ENCODE measurements at regions not wholly inside any gene's neighbourhood (a gene's known extent, or its start where the extent isn't known, plus 50 kb on each side); places are given as distances from the start of the nearest gene placed in this dataset.
"Not testable (repeated sequence)": the region's sequence is repeated elsewhere in the genome, so short reads cannot be mapped to it uniquely, and the experiment has no call there.

DNA sequence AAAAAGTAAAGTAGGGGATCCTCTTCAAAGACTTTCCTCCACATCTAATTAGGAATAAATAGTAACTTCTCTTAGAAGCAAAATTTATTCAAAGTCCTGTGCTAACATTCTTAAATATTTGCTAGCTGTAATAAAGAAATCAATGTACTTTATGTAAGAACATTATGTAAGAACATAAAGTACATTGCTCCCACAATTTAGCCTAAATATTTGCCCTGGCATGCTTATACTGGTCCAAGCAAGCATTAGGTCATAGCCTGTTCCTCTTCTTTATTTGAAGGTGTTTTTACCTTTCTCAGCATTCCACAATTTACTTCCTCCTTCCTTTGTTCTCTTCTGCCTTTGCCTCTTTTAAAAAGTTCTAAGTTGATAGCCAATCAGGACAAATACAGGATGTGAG, 1480.5 kb upstream of the TENM4 start:
- CTCF ChIA-PET; H3K4me1 ChIP-seq (ENCODE audit: control insufficient read depth, insufficient read depth, low read length); H4K91ac ChIP-seq (ENCODE audit: insufficient read depth, low read depth, low read length); H3K4me3 ChIP-seq (ENCODE audit: insufficient read depth, low read depth, low read length); H3K36me3 ChIP-seq (ENCODE audit: control insufficient read depth, insufficient read depth, low read length); DNase-seq; H2AK5ac ChIP-seq (ENCODE audit: low read depth, low read length); H3K9ac ChIP-seq (ENCODE audit: low read depth, low read length); H3K9me3 ChIP-seq (ENCODE audit: control insufficient read depth, insufficient read depth, low read length); BruUV-seq (replicated peaks); H2BK15ac ChIP-seq (ENCODE audit: low read depth, low read length); H2BK120ac ChIP-seq (ENCODE audit: low read depth, low read length); H3K79me1 ChIP-seq (ENCODE audit: low read depth in 1 of 2, low read length in 2 of 2); H4K5ac ChIP-seq (ENCODE audit: low read depth, low read length); H3K23ac ChIP-seq (ENCODE audit: low read depth, low read length); H2AFZ ChIP-seq (replicated peaks; ENCODE audit: low read length, poor library complexity); ATAC-seq (ENCODE audit: low read depth); H2BK20ac ChIP-seq (ENCODE audit: low read depth, low read length); H3K14ac ChIP-seq (replicated peaks; ENCODE audit: low read depth, low read length); H4K20me1 ChIP-seq (ENCODE audit: insufficient read depth, low read length); POLR2A ChIA-PET (ENCODE audit: unreplicated experiment); H2AK9ac ChIP-seq (replicated peaks; ENCODE audit: low read depth, low read length, poor library complexity); H3K4ac ChIP-seq (ENCODE audit: low read depth, low read length); H4K8ac ChIP-seq (ENCODE audit: low read depth in 2 of 2, low read length in 2 of 2); H3K56ac ChIP-seq (ENCODE audit: extremely low read depth, insufficient read depth, low read length); H3K18ac ChIP-seq (ENCODE audit: low read depth, low read length); dilution Hi-C loops (cut with HindIII; ENCODE audit: low sequenced_read_pairs, unreplicated experiment); in situ Hi-C loops (cut with MboI; ENCODE audit: low sequenced_read_pairs); H3K9me1 ChIP-seq (ENCODE audit: insufficient read depth, low read length); H3K27me3 ChIP-seq (ENCODE audit: control insufficient read depth, insufficient read depth, low read length); H2BK5ac ChIP-seq (ENCODE audit: low read depth, low read length, poor library complexity, severe bottlenecking); H3K4me2 ChIP-seq (ENCODE audit: low read depth, low read length); H3K27ac ChIP-seq (ENCODE audit: insufficient read depth, low read length); intact Hi-C loops (cut with micrococcal nuclease): not testable (repeated sequence)
